Peyer's patch (tissue), 4 donors: ENCODE measurements at regions not wholly inside any gene's neighbourhood (a gene's known extent, or its start where the extent isn't known, plus 50 kb on each side); places are given as distances from the start of the nearest gene placed in this dataset.

Source experiments
- DNase-seq, 3 donors: peaks; one replicate each; pipeline ENCODE4 v3.0.0-alpha.2; 2017 to 2019
- H3K27ac ChIP-seq, 4 donors: fragments of 200-600 bp; sonication (generic); one replicate each; pipeline ENCODE4 v1.5.1; 2016 to 2019
- H3K27me3 ChIP-seq, 2 donors: fragments of 200-600 bp; sonication (generic); one replicate each; pipeline ENCODE4 v1.5.1; 2019
- H3K36me3 ChIP-seq, 3 donors: fragments of 200-600 bp; sonication (generic); one replicate each; pipeline ENCODE4 v1.5.1; 2016 to 2019
- H3K4me1 ChIP-seq, 4 donors: fragments of 200-600 bp; sonication (generic); one replicate each; pipeline ENCODE4 v1.5.1; 2016 to 2019
- H3K4me3 ChIP-seq, 4 donors: fragments of 200-600 bp; sonication (generic); 1 replicate in 3 of 4; 2 replicates in 1 of 4; pipeline ENCODE4 v1.5.1; 2016 to 2019; ENCODE audit warnings: mild to moderate bottlenecking in 1 of 4
- H3K9me3 ChIP-seq, 4 donors: fragments of 200-600 bp; sonication (generic); one replicate each; pipeline ENCODE4 v1.5.1; 2016 to 2019; ENCODE audit warnings: mild to moderate bottlenecking in 1 of 4
- POLR2A ChIP-seq, 2 donors: fragments of 450-650 bp; IDR thresholded peaks; one replicate each; pipeline ENCODE4 v1.5.1; 2017; ENCODE audit warnings: antibody characterized with exemption in 2 of 2, mild to moderate bottlenecking in 2 of 2, moderate library complexity in 2 of 2
- TF ChIP-seq, protein P1 (sequence below), 6 experiments: fragments of 450-650 bp in 4 of 6; fragments of 200-600 bp in 2 of 6; sonication (generic) in 1 of 6; IDR thresholded peaks; one replicate each; pipeline ENCODE4 v1.5.1; 2017 to 2019; ENCODE audit warnings: antibody characterized with exemption in 6 of 6, mild to moderate bottlenecking in 3 of 6, moderate library complexity in 1 of 6

DNA sequence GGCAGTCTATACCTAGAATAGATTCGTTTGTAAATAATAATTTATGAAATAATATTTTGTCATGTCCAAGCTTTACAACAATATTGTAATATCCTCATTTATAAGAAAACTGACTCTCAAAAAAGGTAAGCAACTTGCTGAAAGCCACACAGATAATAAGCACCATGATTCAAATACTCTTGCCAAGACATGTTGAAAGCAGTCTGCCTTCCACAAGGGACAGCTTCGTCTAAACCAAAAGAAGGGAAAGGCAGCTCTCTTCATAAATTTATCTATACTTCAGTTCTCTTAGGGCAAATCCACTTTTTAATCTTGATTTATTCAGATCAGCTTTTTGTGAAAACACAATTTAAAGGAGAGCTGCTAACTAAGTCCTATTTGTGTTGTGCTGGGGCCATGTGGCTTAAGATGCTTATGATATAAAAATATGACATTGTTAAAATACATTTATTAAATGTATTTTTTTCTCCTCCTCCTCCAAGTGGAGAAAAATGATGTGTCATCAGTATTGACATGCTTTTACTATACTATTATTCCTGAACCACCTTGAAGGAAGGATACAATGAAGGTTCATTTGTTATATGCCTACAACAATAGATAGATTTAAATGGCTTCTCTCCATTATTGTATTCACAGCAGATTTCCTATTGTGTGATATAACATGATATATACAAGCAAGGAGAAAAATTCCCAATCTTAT lies 737.0 kb downstream of the HDGFL1 start:
- no peaks in the 10 kb centered on the region for H3K27me3 ChIP-seq
- DNase-seq: no peak
- H3K9me3 ChIP-seq: no peaks in the 10 kb centered on the region
- TF ChIP-seq, protein P1, sequence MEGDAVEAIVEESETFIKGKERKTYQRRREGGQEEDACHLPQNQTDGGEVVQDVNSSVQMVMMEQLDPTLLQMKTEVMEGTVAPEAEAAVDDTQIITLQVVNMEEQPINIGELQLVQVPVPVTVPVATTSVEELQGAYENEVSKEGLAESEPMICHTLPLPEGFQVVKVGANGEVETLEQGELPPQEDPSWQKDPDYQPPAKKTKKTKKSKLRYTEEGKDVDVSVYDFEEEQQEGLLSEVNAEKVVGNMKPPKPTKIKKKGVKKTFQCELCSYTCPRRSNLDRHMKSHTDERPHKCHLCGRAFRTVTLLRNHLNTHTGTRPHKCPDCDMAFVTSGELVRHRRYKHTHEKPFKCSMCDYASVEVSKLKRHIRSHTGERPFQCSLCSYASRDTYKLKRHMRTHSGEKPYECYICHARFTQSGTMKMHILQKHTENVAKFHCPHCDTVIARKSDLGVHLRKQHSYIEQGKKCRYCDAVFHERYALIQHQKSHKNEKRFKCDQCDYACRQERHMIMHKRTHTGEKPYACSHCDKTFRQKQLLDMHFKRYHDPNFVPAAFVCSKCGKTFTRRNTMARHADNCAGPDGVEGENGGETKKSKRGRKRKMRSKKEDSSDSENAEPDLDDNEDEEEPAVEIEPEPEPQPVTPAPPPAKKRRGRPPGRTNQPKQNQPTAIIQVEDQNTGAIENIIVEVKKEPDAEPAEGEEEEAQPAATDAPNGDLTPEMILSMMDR (IDR thresholded peaks at IDR 0.05): no peak
- no peak for TF ChIP-seq POLR2A (IDR thresholded peaks at IDR 0.05)
- H3K36me3 ChIP-seq: no peaks in the 10 kb centered on the region
- no peaks in the 10 kb centered on the region for H3K4me1 ChIP-seq
- H3K27ac ChIP-seq: no peak overlapping the region
- H3K4me3 ChIP-seq: no peak overlapping the region

DNA sequence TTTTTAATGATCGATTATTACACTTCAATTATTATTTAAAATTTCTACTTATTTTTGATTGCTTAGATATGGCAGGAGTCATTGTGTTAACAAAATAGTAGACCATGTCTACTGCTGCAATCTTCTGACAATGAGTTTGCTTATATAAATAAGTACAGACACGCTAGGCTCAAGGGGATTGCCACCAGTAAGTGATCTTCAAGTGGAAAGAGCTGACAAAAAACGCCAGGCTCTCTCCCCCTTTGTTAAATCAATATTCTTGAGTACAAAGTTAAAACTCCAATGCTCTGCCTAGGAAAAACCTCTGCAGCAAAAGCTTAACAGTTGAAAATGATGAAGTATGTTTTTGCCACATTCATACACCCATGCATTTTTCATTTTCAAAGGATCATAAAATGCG lies 738.1 kb downstream of the HDGFL1 start:
- no peak for TF ChIP-seq POLR2A (IDR thresholded peaks at IDR 0.05)
- TF ChIP-seq, protein P1 (IDR thresholded peaks at IDR 0.05): no peak
- no peak overlapping the region for H3K27ac ChIP-seq
- DNase-seq: no peak
- no peak overlapping the region for H3K4me3 ChIP-seq
- no peaks in the 10 kb centered on the region for H3K4me1 ChIP-seq
- no peaks in the 10 kb centered on the region for H3K27me3 ChIP-seq
- no peaks in the 10 kb centered on the region for H3K9me3 ChIP-seq
- H3K36me3 ChIP-seq: no peaks in the 10 kb centered on the region

DNA sequence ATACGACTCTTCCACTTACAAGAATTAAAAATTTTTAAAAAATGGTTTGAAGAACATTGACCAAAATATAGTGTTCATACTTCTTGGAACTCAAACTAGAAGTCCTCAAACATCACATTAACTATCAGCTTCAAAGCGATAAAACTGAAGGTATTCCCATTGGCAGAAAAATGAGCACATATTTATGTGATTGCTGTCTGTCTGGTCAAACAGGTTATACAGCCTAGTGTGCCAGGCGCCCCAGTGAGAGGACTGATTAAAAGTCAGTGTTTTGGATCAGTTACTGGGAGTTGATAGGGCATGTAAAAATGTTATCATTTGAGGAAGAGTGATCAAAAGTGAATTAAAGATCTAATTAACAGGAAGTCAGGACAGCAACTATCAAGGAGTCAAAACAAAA lies 738.8 kb downstream of the HDGFL1 start:
- Histone ChIP-seq H3K27me3 (no peaks in the 10 kb centered on the region), H3K4me3 (no peak overlapping the region), H3K27ac (no peak overlapping the region), H3K4me1 (no peaks in the 10 kb centered on the region), H3K36me3 (no peaks in the 10 kb centered on the region), H3K9me3 (no peaks in the 10 kb centered on the region)
- DNase-seq: no peak
- TF ChIP-seq POLR2A (IDR thresholded peaks at IDR 0.05): no peak

DNA sequence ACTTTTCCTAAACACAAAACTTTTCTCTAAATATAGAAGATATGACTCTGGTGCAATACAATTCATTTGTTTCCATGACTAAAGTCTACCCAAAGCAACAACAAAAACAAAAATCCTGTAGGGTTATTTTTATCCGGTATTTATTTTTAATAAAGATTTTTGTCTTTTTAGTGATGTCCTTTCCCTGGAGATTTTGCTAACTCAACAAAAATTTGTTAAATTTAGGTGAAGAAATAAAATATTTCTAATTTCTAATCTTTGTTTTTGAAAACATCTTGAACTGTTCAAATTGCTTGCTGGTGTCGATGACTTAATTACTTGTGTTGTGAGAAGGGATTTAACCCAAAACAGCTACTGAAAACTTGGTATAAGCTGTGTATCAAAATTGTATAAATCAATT lies 741.8 kb downstream of the HDGFL1 start:
- no peak for DNase-seq
- Histone ChIP-seq H3K36me3 (no peaks in the 10 kb centered on the region), H3K9me3 (no peaks in the 10 kb centered on the region), H3K27ac (no peak overlapping the region), H3K4me1 (no peaks in the 10 kb centered on the region), H3K4me3 (no peak overlapping the region), H3K27me3 (no peaks in the 10 kb centered on the region)
- TF ChIP-seq POLR2A (IDR thresholded peaks at IDR 0.05): no peak
- TF ChIP-seq, protein P1 (IDR thresholded peaks at IDR 0.05): no peak

DNA sequence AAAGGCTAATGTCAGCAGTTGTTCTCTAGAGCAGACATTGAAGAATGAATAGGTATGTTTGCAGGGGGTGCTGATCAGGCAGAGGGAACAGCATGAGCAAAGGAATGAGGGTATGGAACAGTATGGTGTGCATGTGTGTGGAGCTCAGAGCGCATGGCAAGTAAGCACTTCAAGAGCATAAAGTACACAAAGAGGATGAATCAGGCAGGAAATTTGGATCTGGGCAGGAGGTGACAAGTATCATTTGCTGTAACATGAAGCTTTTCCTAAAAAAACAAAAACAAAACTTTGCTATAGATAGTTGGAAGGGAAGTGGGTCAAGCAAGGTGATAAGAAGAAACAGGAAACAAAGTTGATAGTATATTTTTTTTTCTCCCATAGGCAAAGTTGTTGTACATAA lies 746.8 kb downstream of the HDGFL1 start:
- Histone ChIP-seq H3K9me3 (no peaks in the 10 kb centered on the region), H3K36me3 (no peaks in the 10 kb centered on the region), H3K4me3 (no peak overlapping the region), H3K27ac (no peak overlapping the region), H3K4me1 (no peaks in the 10 kb centered on the region), H3K27me3 (no peaks in the 10 kb centered on the region)
- TF ChIP-seq POLR2A (IDR thresholded peaks at IDR 0.05): no peak
- TF ChIP-seq, protein P1 (IDR thresholded peaks at IDR 0.05): no peak
- DNase-seq: no peak

DNA sequence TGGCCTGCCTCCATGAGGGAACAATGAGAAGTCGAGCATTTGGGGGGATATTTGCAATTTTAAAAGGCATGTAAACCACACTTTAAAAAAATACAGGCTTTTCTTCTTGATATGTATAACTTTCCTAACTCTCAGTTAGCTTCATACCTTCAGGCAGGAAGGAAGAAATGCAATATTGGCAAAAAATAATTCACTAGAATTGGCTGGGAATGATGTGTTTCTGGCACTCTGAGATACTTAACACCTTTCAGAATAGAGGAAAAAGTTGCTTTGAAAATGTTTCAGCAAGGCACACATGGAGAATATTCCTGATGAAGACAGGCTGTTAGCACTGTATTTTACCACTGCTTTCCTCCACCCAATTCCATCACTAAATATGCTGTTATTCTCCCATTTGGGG lies 747.6 kb downstream of the HDGFL1 start:
- DNase-seq: no peak
- H3K9me3 ChIP-seq: no peaks in the 10 kb centered on the region
- no peaks in the 10 kb centered on the region for H3K4me1 ChIP-seq
- no peaks in the 10 kb centered on the region for H3K36me3 ChIP-seq
- H3K27me3 ChIP-seq: no peaks in the 10 kb centered on the region
- H3K4me3 ChIP-seq: no peak overlapping the region
- TF ChIP-seq, protein P1 (IDR thresholded peaks at IDR 0.05): no peak
- TF ChIP-seq POLR2A (IDR thresholded peaks at IDR 0.05): no peak
- no peak overlapping the region for H3K27ac ChIP-seq
